ENCODE measurements at regions not wholly inside any gene's neighbourhood (a gene's known extent, or its start where the extent isn't known, plus 50 kb on each side); places are given as distances from the start of the nearest gene placed in this dataset.

- no peak for TF ChIP-seq CTCF (IDR thresholded peaks at IDR 0.05)
- no peak for TF ChIP-seq POLR2A (IDR thresholded peaks at IDR 0.05)
These were observed 98.2 kb upstream of the TRHDE start for GRCh38 chr12:72173974-72174373.
